Heart left ventricle (tissue), 16 donors: ENCODE measurements at regions not wholly inside any gene's neighbourhood (a gene's known extent, or its start where the extent isn't known, plus 50 kb on each side); places are given as distances from the start of the nearest gene placed in this dataset.

ENCODE experiments used
- ATAC-seq, 4 donors: fragments of 200-7000 bp; cut with Tn5 transposase; one replicate each; pipeline ENCODE4 v1.9.1; 2020 to 2022; ENCODE audit warnings: moderate library complexity in 4 of 4, mild to moderate bottlenecking in 3 of 4, moderate number of reproducible peaks in 1 of 4
- DNase-seq, 5 donors: peaks; one replicate each; pipeline ENCODE4 v3.0.0-alpha.2; 2020
- H3K27ac ChIP-seq, 12 donors: fragments of 200-600 bp; sonication (generic) in 4 of 12; one replicate each; pipeline versions ENCODE4 v1.5.0 to v1.8.0; 2016 to 2022; ENCODE audit warnings: mild to moderate bottlenecking in 2 of 12
- H3K27me3 ChIP-seq, 9 donors: fragments of 200-600 bp; sonication (generic) in 2 of 9; one replicate each; pipeline versions ENCODE4 v1.5.1 to v1.8.0; 2016 to 2022; ENCODE audit warnings: mild to moderate bottlenecking in 3 of 9
- H3K36me3 ChIP-seq, 9 donors: fragments of 200-600 bp; sonication (generic) in 2 of 9; one replicate each; pipeline versions ENCODE4 v1.5.0 to v1.8.0; 2018 to 2022; ENCODE audit warnings: mild to moderate bottlenecking in 2 of 9
- H3K4me1 ChIP-seq, 12 donors: fragments of 200-600 bp; sonication (generic) in 4 of 12; one replicate each; pipeline versions ENCODE4 v1.5.0 to v1.8.0; 2016 to 2022; ENCODE audit warnings: mild to moderate bottlenecking in 3 of 12
- H3K4me3 ChIP-seq, 12 donors: fragments of 200-600 bp; sonication (generic) in 4 of 12; one replicate each; pipeline versions ENCODE4 v1.5.0 to v1.8.0; 2017 to 2022; ENCODE audit warnings: mild to moderate bottlenecking in 9 of 12, moderate library complexity in 4 of 12
- H3K9me3 ChIP-seq, 12 donors: fragments of 200-600 bp; sonication (generic) in 4 of 12; one replicate each; pipeline versions ENCODE4 v1.5.0 to v1.8.0; 2016 to 2022; ENCODE audit warnings: mild to moderate bottlenecking in 1 of 12
- POLR2A ChIP-seq, 2 donors: fragments of 450-650 bp; IDR thresholded peaks; one replicate each; pipeline ENCODE4 v1.6.1; 2017; ENCODE audit warnings: antibody characterized with exemption in 2 of 2, mild to moderate bottlenecking in 2 of 2, moderate library complexity in 2 of 2
- WGBS, 4 donors: extraction: QIAGEN DNeasy Blood & Tissue Kit in 2 of 4; methylation state at CpG; one replicate each; pipeline versions ENCODE4 v1.1.5 to v1.1.7; 2013 to 2018; 5-methylcytosine and 5-hydroxymethylcytosine counted together
- intact Hi-C, 10 donors: fragments of 100-400 bp; cut with DNase I; formaldehyde crosslinking; loops; one replicate each; pipeline versions ENCODE4 v1.11.1 to v1.14.2; 2022
- TF ChIP-seq, protein P1 (sequence below), 12 donors: fragments of 200-600 bp; sonication (generic) in 4 of 12; IDR thresholded peaks; one replicate each; pipeline versions ENCODE4 v1.5.0 to v1.8.0; 2018 to 2022; ENCODE audit warnings: antibody characterized with exemption in 12 of 12, mild to moderate bottlenecking in 5 of 12
- donor health status: ischemic (EF 13 %, LVEDD 7.1; RV severe dilation, severe dysfunction).
- donor health status: healthy with polysubstance abuse.
- donor health status: DM: no; HTN: yes; CAD: no.
- donor health status: DM: no; HTN: no; CAD: no.
- donor health status: ischemic (EF 25% LVEDD 6.9; RV normal size, moderate dysfunction).
- donor health status: ischemic (EF 25% LVEDD 5.7; RV mildly dilated, moderate dysfunction).
- donor health status: healthy.
- donor health status: DM: yes; HTN: yes; CAD: no.
- donor health status: ischemic (EF 35%, LVEDD 5.7; RV mildly dilated, moderate dysfunction).
- donor health status: nonischemic (EF 11% LVEDD 7.7; RV severe dilation, severe dysfunction).
- donor health status: DM: yes; HTN: yes; CAD: no.
- donor health status: PGD.
- donor health status: ischemic (EF 29% LVEDD 5.4; RV normal size, mild dysfunction).
- donor health status: nonischemic (EF 23%, LVEDD 6.1; RV moderate dilation, normal function).

DNA sequence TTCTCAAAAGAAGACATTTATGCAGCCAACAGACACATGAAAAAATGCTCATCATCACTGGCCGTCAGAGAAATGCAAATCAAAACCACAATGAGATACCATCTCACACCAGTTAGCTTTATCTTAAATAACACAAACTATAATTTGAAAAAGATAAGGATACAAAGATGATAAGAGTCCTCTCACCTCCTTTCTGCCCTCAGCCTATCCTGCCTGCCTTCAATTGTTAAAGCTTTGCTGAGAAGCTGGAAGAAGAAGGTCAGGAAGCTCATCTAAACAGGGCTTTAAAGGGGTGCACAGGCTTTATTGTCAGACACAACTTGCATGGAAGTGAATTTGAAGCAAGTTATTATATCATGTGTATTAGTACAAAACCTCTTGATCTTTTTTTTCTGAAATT lies 676.3 kb upstream of the GOT2 start:
- intact Hi-C loops: loop anchor here in 1 of 10 donors (10.0 kb wide), 1 partner anchor 794 kb away; no protein-coding TSS in a partner anchor
- DNase-seq (no peak), ATAC-seq (no peak)
- H3K27ac ChIP-seq: no peak overlapping the region
- peaks cover 0 to 5% (median 0%) of the 10 kb centered on the region in 12 donors for H3K9me3 ChIP-seq
- no peaks in the 10 kb centered on the region for H3K36me3 ChIP-seq
- no peaks in the 10 kb centered on the region for H3K27me3 ChIP-seq
- no peak overlapping the region for H3K4me3 ChIP-seq
- WGBS, 4 donors: 33 to 58% (median 42%) methylated on average over 1 of the region's 1 CpG
- TF ChIP-seq, protein P1, sequence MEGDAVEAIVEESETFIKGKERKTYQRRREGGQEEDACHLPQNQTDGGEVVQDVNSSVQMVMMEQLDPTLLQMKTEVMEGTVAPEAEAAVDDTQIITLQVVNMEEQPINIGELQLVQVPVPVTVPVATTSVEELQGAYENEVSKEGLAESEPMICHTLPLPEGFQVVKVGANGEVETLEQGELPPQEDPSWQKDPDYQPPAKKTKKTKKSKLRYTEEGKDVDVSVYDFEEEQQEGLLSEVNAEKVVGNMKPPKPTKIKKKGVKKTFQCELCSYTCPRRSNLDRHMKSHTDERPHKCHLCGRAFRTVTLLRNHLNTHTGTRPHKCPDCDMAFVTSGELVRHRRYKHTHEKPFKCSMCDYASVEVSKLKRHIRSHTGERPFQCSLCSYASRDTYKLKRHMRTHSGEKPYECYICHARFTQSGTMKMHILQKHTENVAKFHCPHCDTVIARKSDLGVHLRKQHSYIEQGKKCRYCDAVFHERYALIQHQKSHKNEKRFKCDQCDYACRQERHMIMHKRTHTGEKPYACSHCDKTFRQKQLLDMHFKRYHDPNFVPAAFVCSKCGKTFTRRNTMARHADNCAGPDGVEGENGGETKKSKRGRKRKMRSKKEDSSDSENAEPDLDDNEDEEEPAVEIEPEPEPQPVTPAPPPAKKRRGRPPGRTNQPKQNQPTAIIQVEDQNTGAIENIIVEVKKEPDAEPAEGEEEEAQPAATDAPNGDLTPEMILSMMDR (IDR thresholded peaks at IDR 0.05): no peak
- no peak for TF ChIP-seq POLR2A (IDR thresholded peaks at IDR 0.05)
- no peaks in the 10 kb centered on the region for H3K4me1 ChIP-seq

DNA sequence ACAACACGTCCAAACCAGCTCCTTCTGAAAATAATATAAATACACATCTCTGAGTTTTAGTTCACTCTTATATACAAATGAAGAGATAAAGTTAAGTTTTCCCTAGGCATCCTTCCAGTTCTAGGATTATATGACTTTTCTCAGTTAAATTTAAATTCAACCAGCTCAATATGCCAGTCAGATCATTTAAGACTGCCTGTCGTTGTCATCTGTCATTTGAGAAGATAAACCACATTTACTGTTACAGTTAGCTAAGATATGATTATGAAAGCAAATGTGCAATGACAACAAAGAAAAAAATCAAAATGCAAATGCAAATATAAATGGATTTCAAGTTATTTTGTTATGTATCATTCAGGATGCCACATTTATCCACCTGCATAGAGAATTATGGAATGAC lies 671.7 kb upstream of the GOT2 start:
- DNase-seq (no peak), ATAC-seq (no peak)
- H3K4me1 ChIP-seq: no peaks in the 10 kb centered on the region
- peaks cover 0 to 5% (median 0%) of the 10 kb centered on the region in 12 donors for H3K9me3 ChIP-seq
- intact Hi-C loops: no loop called here
- H3K4me3 ChIP-seq: no peak overlapping the region
- WGBS, 4 donors: 75 to 88% (median 85%) methylated on average over 2 of the region's 2 CpGs
- H3K27ac ChIP-seq: no peak overlapping the region
- no peaks in the 10 kb centered on the region for H3K36me3 ChIP-seq
- TF ChIP-seq, protein P1 (IDR thresholded peaks at IDR 0.05): no peak
- TF ChIP-seq POLR2A (IDR thresholded peaks at IDR 0.05): no peak
- no peaks in the 10 kb centered on the region for H3K27me3 ChIP-seq

DNA sequence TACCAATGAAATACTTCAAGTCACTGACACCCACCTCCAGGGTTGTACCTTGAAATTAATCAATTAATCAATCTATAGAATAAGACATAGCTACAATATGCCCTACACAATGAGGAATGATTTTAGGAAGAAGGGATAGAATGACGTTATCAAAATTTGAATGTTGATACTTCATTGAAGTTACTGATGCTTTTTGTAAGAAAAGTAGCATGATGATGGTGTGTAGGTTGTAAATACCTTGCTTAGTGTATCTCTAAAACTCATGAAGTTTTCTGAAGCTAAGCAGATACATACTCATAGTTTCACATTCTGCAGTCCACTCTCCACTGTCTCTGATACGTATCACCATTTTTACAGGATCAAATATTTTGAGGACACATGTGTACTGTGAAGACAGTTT lies 670.4 kb upstream of the GOT2 start:
- no peak overlapping the region for H3K4me3 ChIP-seq
- H3K9me3 ChIP-seq: peaks cover 0 to 5% (median 0%) of the 10 kb centered on the region in 12 donors
- intact Hi-C loops: no loop called here
- no peak overlapping the region for H3K27ac ChIP-seq
- H3K4me1 ChIP-seq: no peaks in the 10 kb centered on the region
- DNase-seq (no peak), ATAC-seq (no peak)
- 86 to 92% (median 87%) methylated on average over 2 of the region's 2 CpGs for WGBS, 4 donors
- no peaks in the 10 kb centered on the region for H3K36me3 ChIP-seq
- TF ChIP-seq, protein P1 (IDR thresholded peaks at IDR 0.05): no peak
- TF ChIP-seq POLR2A (IDR thresholded peaks at IDR 0.05): no peak
- H3K27me3 ChIP-seq: no peaks in the 10 kb centered on the region

DNA sequence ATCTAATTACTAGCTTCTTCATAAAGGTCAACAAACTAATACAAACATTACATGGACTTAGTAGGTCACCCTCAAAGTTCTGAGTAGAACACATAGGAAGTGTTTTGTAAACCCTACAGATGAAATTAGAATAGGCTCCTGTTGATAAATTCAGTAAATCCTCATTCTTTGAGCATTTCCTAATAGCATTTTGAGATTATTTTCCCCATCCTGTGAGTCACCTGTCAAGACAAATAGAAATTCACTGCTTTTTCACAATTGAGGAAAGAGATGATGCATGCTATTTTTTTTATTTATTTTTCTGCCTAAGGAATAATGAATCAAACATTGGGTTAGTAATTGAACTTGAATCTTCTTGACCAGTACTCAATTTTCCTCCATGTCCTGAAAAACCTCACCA lies 666.7 kb upstream of the GOT2 start:
- Histone ChIP-seq H3K27me3 (no peaks in the 10 kb centered on the region), H3K36me3 (no peaks in the 10 kb centered on the region), H3K4me3 (no peak overlapping the region), H3K9me3 (no peaks in the 10 kb centered on the region), H3K4me1 (no peaks in the 10 kb centered on the region), H3K27ac (no peak overlapping the region)
- no peak for ATAC-seq
- intact Hi-C loops: no loop called here
- no peak for DNase-seq
- TF ChIP-seq, protein P1 (IDR thresholded peaks at IDR 0.05): no peak
- no peak for TF ChIP-seq POLR2A (IDR thresholded peaks at IDR 0.05)
